ENCODE measurements at regions not wholly inside any gene's neighbourhood (a gene's known extent, or its start where the extent isn't known, plus 50 kb on each side); places are given as distances from the start of the nearest gene placed in this dataset.
"Not testable (repeated sequence)": the region's sequence is repeated elsewhere in the genome, so short reads cannot be mapped to it uniquely, and the experiment has no call there.

GRCh38 chr15:21016589-21016988 is 150.5 kb upstream of the POTEB2 start:
- TF ChIP-seq POLR2A (IDR thresholded peaks at IDR 0.05; ENCODE audit: low read length); CTCF (IDR thresholded peaks at IDR 0.05); EP300 (IDR thresholded peaks at IDR 0.05); POLR2AphosphoS2 (conservative IDR thresholded peaks at IDR 0.05; ENCODE audit: low read length): not testable (repeated sequence)

Data from A549 (cell line).